ENCODE measurements at regions not wholly inside any gene's neighbourhood (a gene's known extent, or its start where the extent isn't known, plus 50 kb on each side); places are given as distances from the start of the nearest gene placed in this dataset.

DNA sequence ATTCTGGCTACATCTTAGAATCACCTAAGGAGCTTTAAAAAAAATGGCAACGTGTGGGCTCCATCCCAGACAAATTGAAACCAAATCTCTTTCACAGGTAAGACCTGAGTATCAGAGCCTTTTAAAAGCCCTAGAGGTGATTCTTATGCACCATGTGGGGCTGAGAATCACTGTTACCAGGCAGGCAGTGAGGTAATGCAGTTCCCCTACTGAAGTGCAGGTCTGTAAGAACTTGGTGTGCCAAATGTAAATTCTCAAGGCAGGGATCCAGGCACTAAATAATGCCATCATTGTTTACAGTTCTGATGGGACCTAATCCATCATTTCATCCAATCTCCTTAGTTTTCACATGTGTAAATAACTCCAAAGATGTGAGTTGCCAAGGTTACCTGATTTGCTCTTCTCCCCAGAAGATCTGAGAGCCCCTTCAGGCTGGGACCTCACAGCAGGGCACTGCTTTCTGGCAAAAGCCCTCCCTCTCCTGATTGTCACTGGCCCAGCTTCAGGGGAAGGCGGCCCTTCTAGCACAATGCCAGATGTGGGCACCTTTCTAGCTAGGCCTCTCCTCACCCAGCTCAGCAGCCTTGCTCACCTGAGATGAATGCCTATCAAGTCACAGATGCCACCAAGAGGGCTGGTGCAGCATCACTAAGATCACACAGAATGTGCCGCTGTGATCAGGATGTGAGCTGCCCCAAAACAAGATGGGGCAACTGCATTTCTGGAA, 73.6 kb upstream of the RGPD5 start:
- TF ChIP-seq, protein P1, sequence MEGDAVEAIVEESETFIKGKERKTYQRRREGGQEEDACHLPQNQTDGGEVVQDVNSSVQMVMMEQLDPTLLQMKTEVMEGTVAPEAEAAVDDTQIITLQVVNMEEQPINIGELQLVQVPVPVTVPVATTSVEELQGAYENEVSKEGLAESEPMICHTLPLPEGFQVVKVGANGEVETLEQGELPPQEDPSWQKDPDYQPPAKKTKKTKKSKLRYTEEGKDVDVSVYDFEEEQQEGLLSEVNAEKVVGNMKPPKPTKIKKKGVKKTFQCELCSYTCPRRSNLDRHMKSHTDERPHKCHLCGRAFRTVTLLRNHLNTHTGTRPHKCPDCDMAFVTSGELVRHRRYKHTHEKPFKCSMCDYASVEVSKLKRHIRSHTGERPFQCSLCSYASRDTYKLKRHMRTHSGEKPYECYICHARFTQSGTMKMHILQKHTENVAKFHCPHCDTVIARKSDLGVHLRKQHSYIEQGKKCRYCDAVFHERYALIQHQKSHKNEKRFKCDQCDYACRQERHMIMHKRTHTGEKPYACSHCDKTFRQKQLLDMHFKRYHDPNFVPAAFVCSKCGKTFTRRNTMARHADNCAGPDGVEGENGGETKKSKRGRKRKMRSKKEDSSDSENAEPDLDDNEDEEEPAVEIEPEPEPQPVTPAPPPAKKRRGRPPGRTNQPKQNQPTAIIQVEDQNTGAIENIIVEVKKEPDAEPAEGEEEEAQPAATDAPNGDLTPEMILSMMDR (IDR thresholded peaks at IDR 0.05): no peak
- no peak for TF ChIP-seq EP300 (IDR thresholded peaks at IDR 0.05; ENCODE audit: low read depth)
- TF ChIP-seq POLR2A (IDR thresholded peaks at IDR 0.05): no peak
- TF ChIP-seq POLR2AphosphoS5 (IDR thresholded peaks at IDR 0.05): no peak

Data from transverse colon (tissue), 4 donors.